Left lung (tissue), 4 donors: ENCODE measurements at regions not wholly inside any gene's neighbourhood (a gene's known extent, or its start where the extent isn't known, plus 50 kb on each side); places are given as distances from the start of the nearest gene placed in this dataset.
A peak's percentile ranks its signal among the peaks of the same experiment; 100 is the strongest.

Experiments used
- ATAC-seq: fragments of 200-7000 bp; cut with Tn5 transposase; one replicate; pipeline ENCODE4 v1.9.1; 2020; ENCODE audit warnings: moderate library complexity
- DNase-seq, 4 donors: peaks; one replicate each; pipeline ENCODE4 v3.0.0-alpha.2; 2013 to 2020
- H3K27ac ChIP-seq, 2 donors: fragments of 200-600 bp; sonication (generic) in 1 of 2; one replicate each; pipeline versions ENCODE4 v1.5.0 to v1.8.0; 2020 to 2021
- H3K27me3 ChIP-seq, 2 donors: fragments of 200-600 bp; sonication (generic) in 1 of 2; one replicate each; pipeline versions ENCODE4 v1.5.0 to v1.8.0; 2020 to 2021
- H3K36me3 ChIP-seq, 2 donors: fragments of 200-600 bp; sonication (generic) in 1 of 2; one replicate each; pipeline versions ENCODE4 v1.5.0 to v1.8.0; 2020 to 2021
- H3K4me1 ChIP-seq, 2 donors: fragments of 200-600 bp; one replicate each; pipeline ENCODE4 v1.8.0; 2021
- H3K4me3 ChIP-seq, 2 donors: fragments of 200-600 bp; sonication (generic) in 1 of 2; one replicate each; pipeline versions ENCODE4 v1.5.0 to v1.8.0; 2020 to 2021; ENCODE audit warnings: mild to moderate bottlenecking in 1 of 2
- H3K9me3 ChIP-seq, 2 donors: fragments of 200-600 bp; sonication (generic) in 1 of 2; one replicate each; pipeline versions ENCODE4 v1.5.0 to v1.8.0; 2020 to 2021
- intact Hi-C, 2 donors: fragments of 100-400 bp; cut with DNase I; formaldehyde crosslinking; loops; one replicate each; pipeline versions ENCODE4 v1.11.2 to v1.14.2; 2022
- TF ChIP-seq, protein P1 (sequence below), 2 donors: fragments of 200-600 bp; sonication (generic) in 1 of 2; IDR thresholded peaks; one replicate each; pipeline versions ENCODE4 v1.5.0 to v1.8.0; 2021; ENCODE audit warnings: antibody characterized with exemption in 2 of 2
- donor health status: DM: no; HTN: yes; CAD: no.
- donor health status: DM: no; HTN: no; CAD: no.

DNA sequence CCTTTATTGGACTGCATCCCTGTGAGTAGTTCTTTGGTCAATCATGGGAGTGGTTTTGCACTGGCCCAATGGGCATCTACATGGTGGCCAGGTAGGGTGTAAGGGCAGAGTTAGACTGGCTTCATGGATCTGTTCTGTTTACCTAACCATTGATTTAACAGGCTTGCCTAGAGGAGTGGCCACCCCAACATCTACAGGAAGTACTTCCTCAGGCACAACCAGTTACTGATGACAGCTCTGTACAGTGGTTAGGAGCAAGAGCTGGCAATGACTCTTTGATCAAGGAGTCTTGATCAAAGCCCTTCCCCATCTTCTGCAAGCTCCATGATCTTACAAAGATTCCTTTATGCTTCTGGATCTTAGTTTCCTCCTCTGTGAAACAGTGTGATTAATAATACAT, 140.9 kb upstream of the CYP1B1 start:
- intact Hi-C loops: no loop called here
- no peaks in the 10 kb centered on the region for H3K9me3 ChIP-seq
- no peak overlapping the region for H3K4me3 ChIP-seq
- ATAC-seq: no peak
- no peaks in the 10 kb centered on the region for H3K36me3 ChIP-seq
- H3K4me1 ChIP-seq: peaks cover 0 to 30% of the 10 kb centered on the region in 2 donors
- TF ChIP-seq, protein P1, sequence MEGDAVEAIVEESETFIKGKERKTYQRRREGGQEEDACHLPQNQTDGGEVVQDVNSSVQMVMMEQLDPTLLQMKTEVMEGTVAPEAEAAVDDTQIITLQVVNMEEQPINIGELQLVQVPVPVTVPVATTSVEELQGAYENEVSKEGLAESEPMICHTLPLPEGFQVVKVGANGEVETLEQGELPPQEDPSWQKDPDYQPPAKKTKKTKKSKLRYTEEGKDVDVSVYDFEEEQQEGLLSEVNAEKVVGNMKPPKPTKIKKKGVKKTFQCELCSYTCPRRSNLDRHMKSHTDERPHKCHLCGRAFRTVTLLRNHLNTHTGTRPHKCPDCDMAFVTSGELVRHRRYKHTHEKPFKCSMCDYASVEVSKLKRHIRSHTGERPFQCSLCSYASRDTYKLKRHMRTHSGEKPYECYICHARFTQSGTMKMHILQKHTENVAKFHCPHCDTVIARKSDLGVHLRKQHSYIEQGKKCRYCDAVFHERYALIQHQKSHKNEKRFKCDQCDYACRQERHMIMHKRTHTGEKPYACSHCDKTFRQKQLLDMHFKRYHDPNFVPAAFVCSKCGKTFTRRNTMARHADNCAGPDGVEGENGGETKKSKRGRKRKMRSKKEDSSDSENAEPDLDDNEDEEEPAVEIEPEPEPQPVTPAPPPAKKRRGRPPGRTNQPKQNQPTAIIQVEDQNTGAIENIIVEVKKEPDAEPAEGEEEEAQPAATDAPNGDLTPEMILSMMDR (IDR thresholded peaks at IDR 0.05): no peak
- no peak for DNase-seq
- H3K27me3 ChIP-seq: peaks cover 0 to 6% of the 10 kb centered on the region in 2 donors
- H3K27ac ChIP-seq: no peak overlapping the region

- intact Hi-C loops: no loop called here
- H3K27ac ChIP-seq: no peak overlapping the region
- TF ChIP-seq, protein P1 (IDR thresholded peaks at IDR 0.05): no peak
- H3K4me3 ChIP-seq: no peak overlapping the region
- H3K4me1 ChIP-seq: peaks cover 0 to 30% of the 10 kb centered on the region in 2 donors
- H3K36me3 ChIP-seq: no peaks in the 10 kb centered on the region
- DNase-seq: no peak
- H3K9me3 ChIP-seq: no peaks in the 10 kb centered on the region
- no peak for ATAC-seq
- peaks cover 0 to 6% of the 10 kb centered on the region in 2 donors for H3K27me3 ChIP-seq
These were observed 140.0 kb upstream of the CYP1B1 start for GRCh38 chr2:38215993-38216392.

DNA sequence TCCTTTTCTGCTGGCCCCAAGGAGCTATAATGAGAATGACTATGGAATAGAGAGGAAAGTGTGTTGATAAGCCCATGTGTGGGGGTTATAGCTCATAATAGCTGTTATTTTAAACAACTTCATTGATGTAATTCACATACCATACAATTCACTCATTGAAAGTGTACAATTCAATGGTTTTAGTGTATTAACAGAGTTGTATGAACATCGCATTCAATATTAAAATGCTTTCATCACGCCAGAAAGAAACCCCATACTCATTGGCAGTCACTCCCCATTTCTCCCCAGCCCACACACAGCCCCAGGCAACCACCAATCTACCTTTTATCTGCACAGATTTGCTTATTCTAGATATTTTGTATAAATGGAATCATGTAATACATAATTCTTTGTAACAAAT, 139.6 kb upstream of the CYP1B1 start:
- ATAC-seq: no peak
- H3K9me3 ChIP-seq: no peaks in the 10 kb centered on the region

DNA sequence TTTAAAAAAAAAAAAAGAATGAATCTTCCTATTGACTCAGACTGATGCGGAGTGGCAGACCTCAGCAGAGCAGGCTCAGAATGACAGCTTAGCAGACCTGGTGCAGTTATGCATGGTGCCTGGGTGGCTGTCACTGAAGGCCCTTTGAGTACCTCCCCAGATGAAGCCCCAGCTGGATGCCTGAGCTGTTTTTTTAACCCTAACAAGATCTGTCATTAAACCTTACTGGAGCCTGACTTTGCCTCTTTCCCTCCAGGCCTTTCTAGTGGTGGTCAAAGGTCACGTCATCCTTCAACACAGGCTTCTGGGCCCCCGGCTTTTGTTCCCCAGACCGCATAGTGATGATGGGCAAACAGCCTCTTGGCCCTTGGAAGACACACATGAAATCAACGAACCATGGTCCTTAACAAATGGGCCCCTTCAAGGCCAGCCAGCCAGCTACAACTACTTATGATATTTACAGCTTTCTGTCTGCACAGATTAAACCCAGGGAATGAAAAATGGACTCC, 138.3 kb upstream of the CYP1B1 start:
- H3K27me3 ChIP-seq: peaks cover 0 to 6% of the 10 kb centered on the region in 2 donors
- H3K36me3 ChIP-seq: no peaks in the 10 kb centered on the region
- ATAC-seq (no peak), DNase-seq (no peak)
- TF ChIP-seq, protein P1 (IDR thresholded peaks at IDR 0.05): no peak
- intact Hi-C loops: no loop called here
- peak overlapping the region in 1 of 2 donors; percentile 34 for H3K27ac ChIP-seq
- H3K4me3 ChIP-seq: no peak overlapping the region
- H3K4me1 ChIP-seq: peaks cover 0 to 25% of the 10 kb centered on the region in 2 donors
- no peaks in the 10 kb centered on the region for H3K9me3 ChIP-seq

More for the DNA sequence above, 139.6 kb upstream of the CYP1B1 start:
- DNase-seq: no peak
- H3K36me3 ChIP-seq: no peaks in the 10 kb centered on the region
- H3K4me3 ChIP-seq: no peak overlapping the region
- H3K27me3 ChIP-seq: peaks cover 0 to 6% of the 10 kb centered on the region in 2 donors
- peaks cover 0 to 27% of the 10 kb centered on the region in 2 donors for H3K4me1 ChIP-seq
- H3K27ac ChIP-seq: no peak overlapping the region
- intact Hi-C loops: no loop called here
- TF ChIP-seq, protein P1 (IDR thresholded peaks at IDR 0.05): no peak

DNA sequence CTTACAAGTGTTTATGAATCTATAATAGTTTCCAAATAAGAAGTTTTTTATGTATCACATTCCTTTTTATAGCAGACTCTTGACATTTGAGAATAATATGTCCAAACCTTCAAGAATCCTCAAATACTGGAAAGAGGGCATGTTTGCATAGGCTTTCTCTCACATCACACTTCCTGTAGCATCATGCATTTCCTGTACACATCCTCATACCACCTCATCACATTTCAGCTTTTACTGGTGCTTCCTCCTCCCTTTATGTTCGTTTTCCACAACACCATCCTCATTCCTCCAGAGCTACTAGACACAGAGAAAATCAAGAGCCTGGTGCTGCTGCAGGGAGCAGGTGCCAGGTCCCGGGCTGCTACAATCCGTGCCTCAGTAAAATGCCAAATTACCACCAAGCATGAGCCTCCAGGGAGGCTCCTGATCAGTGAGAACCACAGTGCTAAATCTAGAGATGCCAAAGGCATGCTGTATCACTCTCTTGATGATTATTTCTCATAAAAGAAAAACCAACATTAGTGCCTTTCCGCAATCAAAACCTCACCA, 137.7 kb upstream of the CYP1B1 start:
- peaks cover 0 to 6% of the 10 kb centered on the region in 2 donors for H3K27me3 ChIP-seq
- DNase-seq (no peak), ATAC-seq (no peak)
- no peaks in the 10 kb centered on the region for H3K36me3 ChIP-seq
- TF ChIP-seq, protein P1 (IDR thresholded peaks at IDR 0.05): no peak
- H3K4me3 ChIP-seq: no peak overlapping the region
- peak overlapping the region in 1 of 2 donors; percentile 34 for H3K27ac ChIP-seq
- peaks cover 0 to 25% of the 10 kb centered on the region in 2 donors for H3K4me1 ChIP-seq
- intact Hi-C loops: no loop called here
- H3K9me3 ChIP-seq: no peaks in the 10 kb centered on the region
